ENCODE measurements at regions not wholly inside any gene's neighbourhood (a gene's known extent, or its start where the extent isn't known, plus 50 kb on each side); places are given as distances from the start of the nearest gene placed in this dataset.

DNA sequence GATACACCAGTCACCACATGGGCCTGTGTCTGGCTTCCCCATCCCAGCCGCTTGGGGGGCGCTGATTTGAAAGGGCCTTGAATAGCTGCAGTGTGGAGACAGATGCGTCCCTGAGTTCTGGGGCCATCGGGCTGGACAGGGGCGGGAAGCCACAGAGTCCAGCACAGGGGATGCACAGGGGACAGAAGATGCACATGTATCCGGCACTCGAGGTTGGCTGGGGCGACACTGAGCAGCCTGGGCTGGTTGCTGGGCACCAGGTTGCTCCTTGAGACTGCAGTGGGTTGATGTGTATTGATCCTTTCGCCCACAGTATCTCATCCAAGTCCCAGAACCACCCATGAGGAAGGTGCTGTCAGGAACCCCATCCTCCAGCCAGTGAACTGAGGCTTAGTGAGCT is 99.3 kb upstream of the SYT13 start:
- no peaks in the 10 kb centered on the region for H3K4me1 Mint-ChIP-seq (ENCODE audit: low read depth, unreplicated experiment)
- H3K27ac Mint-ChIP-seq (ENCODE audit: unreplicated experiment), result no peak overlapping the region
- CTCF ChIA-PET, result no interaction called here
- H3K9me3 Mint-ChIP-seq (ENCODE audit: low read depth, unreplicated experiment), result no peaks in the 10 kb centered on the region
- no peaks in the 10 kb centered on the region for H3K36me3 Mint-ChIP-seq (ENCODE audit: insufficient read depth, unreplicated experiment)
- no TSS peak for BruUV-seq (replicated peaks)
- intact Hi-C loops (cut with micrococcal nuclease; ENCODE audit: unreplicated experiment), result no loop called here
- H3K4me3 Mint-ChIP-seq (ENCODE audit: low read depth, unreplicated experiment), result no peak overlapping the region
- no peak for DNase-seq
- TF ChIP-seq, protein P1, sequence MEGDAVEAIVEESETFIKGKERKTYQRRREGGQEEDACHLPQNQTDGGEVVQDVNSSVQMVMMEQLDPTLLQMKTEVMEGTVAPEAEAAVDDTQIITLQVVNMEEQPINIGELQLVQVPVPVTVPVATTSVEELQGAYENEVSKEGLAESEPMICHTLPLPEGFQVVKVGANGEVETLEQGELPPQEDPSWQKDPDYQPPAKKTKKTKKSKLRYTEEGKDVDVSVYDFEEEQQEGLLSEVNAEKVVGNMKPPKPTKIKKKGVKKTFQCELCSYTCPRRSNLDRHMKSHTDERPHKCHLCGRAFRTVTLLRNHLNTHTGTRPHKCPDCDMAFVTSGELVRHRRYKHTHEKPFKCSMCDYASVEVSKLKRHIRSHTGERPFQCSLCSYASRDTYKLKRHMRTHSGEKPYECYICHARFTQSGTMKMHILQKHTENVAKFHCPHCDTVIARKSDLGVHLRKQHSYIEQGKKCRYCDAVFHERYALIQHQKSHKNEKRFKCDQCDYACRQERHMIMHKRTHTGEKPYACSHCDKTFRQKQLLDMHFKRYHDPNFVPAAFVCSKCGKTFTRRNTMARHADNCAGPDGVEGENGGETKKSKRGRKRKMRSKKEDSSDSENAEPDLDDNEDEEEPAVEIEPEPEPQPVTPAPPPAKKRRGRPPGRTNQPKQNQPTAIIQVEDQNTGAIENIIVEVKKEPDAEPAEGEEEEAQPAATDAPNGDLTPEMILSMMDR (IDR thresholded peaks at IDR 0.05; ENCODE audit: unreplicated experiment), result no peak
- H3K27me3 Mint-ChIP-seq (ENCODE audit: unreplicated experiment), result peaks cover 86% of the 10 kb centered on the region

DNA sequence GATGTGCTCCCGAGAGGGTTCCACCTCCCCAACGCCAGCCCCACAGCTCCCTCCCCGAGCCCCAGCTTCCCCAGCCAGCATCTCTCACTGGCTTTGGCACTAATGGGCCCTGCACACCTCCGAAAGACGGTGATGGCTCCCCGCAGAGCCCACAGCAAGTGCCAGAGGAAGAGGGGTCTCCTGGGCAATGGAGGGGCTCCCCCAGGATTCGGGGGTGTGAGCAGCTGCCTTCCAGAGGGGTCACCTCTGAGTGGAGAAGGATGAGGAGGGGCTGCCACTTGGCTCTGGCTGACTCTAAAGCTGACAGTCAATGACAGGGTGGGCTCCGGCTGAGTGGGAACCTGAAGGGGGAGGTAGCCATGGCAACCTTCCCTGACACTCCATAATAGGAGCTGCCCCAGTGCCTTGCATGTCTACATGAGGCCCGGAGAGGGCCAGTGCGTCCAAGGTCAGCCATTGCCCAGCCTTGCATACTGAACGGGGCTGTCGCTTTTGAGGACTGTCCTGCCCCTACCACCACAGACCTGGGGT is 98.6 kb upstream of the SYT13 start:
- TF ChIP-seq, protein P1 (IDR thresholded peaks at IDR 0.05; ENCODE audit: unreplicated experiment), result no peak
- no TSS peak for BruUV-seq (replicated peaks)
- H3K27me3 Mint-ChIP-seq (ENCODE audit: unreplicated experiment), result peaks cover 86% of the 10 kb centered on the region
- CTCF ChIA-PET, result no interaction called here
- intact Hi-C loops (cut with micrococcal nuclease; ENCODE audit: unreplicated experiment), result no loop called here
- DNase-seq, result no peak
- H3K4me1 Mint-ChIP-seq (ENCODE audit: low read depth, unreplicated experiment), result no peaks in the 10 kb centered on the region
- no peaks in the 10 kb centered on the region for H3K36me3 Mint-ChIP-seq (ENCODE audit: insufficient read depth, unreplicated experiment)
- H3K9me3 Mint-ChIP-seq (ENCODE audit: low read depth, unreplicated experiment), result no peaks in the 10 kb centered on the region
- no peak overlapping the region for H3K27ac Mint-ChIP-seq (ENCODE audit: unreplicated experiment)
- H3K4me3 Mint-ChIP-seq (ENCODE audit: low read depth, unreplicated experiment), result no peak overlapping the region

DNA sequence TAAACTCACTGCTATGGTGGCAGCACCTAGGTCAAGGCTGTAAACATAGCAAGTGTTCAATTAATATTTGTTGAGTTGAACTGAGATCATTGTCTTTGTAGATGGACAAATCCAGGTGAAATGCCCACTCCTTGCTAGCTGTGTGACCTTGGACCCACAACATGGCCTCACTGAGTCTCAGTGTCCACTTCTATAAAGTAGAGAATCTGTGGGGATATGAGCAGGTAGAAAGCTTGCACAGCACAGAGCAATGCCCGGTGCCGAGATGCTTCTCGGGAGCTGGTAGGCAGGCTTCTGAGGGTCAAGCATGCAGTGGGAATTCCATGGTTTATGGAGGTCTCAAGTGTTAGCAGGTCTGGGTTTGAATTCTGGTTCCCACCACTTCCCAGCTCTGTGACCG is 97.9 kb upstream of the SYT13 start:
- H3K4me3 Mint-ChIP-seq (ENCODE audit: low read depth, unreplicated experiment), result no peak overlapping the region
- no TSS peak for BruUV-seq (replicated peaks)
- CTCF ChIA-PET, result interaction anchor here (0.6 kb wide), 1 partner anchor 345 kb away, joined by 4 read pairs; no protein-coding TSS in a partner anchor
- H3K4me1 Mint-ChIP-seq (ENCODE audit: low read depth, unreplicated experiment), result no peaks in the 10 kb centered on the region
- intact Hi-C loops (cut with micrococcal nuclease; ENCODE audit: unreplicated experiment), result no loop called here
- peaks cover 86% of the 10 kb centered on the region for H3K27me3 Mint-ChIP-seq (ENCODE audit: unreplicated experiment)
- TF ChIP-seq, protein P1 (IDR thresholded peaks at IDR 0.05; ENCODE audit: unreplicated experiment), result no peak
- no peaks in the 10 kb centered on the region for H3K36me3 Mint-ChIP-seq (ENCODE audit: insufficient read depth, unreplicated experiment)
- no peak for DNase-seq
- H3K27ac Mint-ChIP-seq (ENCODE audit: unreplicated experiment), result no peak overlapping the region
- no peaks in the 10 kb centered on the region for H3K9me3 Mint-ChIP-seq (ENCODE audit: low read depth, unreplicated experiment)

DNA sequence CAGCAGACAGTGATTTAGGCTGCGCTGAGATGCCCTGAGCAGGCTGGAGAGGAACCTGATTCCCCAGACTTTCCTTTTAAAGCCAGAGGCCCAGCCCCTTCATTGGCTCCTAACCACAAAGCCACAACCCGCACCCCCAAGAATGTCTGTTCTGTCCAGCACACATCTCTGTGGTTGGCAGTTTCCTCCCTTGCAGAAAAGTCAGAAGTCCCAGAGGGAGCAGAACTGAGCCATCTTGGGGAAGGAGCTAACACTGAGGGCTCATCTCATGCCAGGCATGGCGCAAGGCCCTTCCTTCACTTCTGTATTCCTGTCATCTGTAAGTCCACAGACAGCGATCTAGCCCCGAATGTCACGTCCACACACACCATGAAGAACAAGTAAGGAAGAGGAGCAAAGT is 97.1 kb upstream of the SYT13 start:
- DNase-seq, result no peak
- Mint-ChIP-seq H3K27ac (ENCODE audit: unreplicated experiment) (no peak overlapping the region), H3K4me3 (ENCODE audit: low read depth, unreplicated experiment) (no peak overlapping the region), H3K27me3 (ENCODE audit: unreplicated experiment) (peaks cover 86% of the 10 kb centered on the region), H3K4me1 (ENCODE audit: low read depth, unreplicated experiment) (no peaks in the 10 kb centered on the region), H3K9me3 (ENCODE audit: low read depth, unreplicated experiment) (no peaks in the 10 kb centered on the region), H3K36me3 (ENCODE audit: insufficient read depth, unreplicated experiment) (no peaks in the 10 kb centered on the region)
- intact Hi-C loops (cut with micrococcal nuclease; ENCODE audit: unreplicated experiment), result no loop called here
- no TSS peak for BruUV-seq (replicated peaks)
- TF ChIP-seq, protein P1 (IDR thresholded peaks at IDR 0.05; ENCODE audit: unreplicated experiment), result no peak
- CTCF ChIA-PET, result no interaction called here

Data from Calu3 (cell line).